ENCODE measurements at regions not wholly inside any gene's neighbourhood (a gene's known extent, or its start where the extent isn't known, plus 50 kb on each side); places are given as distances from the start of the nearest gene placed in this dataset.

DNA sequence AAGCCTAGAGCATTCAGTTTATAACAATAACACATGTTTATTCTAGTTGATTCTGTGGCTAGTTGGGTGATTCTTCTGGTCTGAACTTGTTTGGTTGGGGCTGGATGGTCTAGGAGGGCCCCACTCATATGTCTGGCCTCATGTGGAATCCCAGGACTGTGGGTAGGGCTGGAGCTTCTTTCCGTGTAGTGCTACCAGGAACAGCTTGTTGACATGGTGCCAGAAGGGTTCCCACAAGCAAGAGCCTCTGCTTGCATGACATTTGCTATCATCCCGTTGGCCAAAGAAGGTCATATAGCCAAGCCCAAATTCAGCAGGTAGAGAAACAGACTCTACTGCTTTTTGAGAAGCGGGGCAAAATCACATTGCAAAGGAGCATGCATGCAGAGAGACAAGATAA, 67.6 kb upstream of the PPP2R5A start:
- no peak overlapping the region for H2BK20ac ChIP-seq (ENCODE audit: low read depth, low read length)
- no peak overlapping the region for H4K8ac ChIP-seq (ENCODE audit: low read depth in 2 of 2, low read length in 2 of 2)
- no peak overlapping the region for H3K4ac ChIP-seq (ENCODE audit: low read depth, low read length)
- no peak for ATAC-seq (ENCODE audit: low read depth)
- no peak for TF ChIP-seq RCOR1 (IDR thresholded peaks at IDR 0.05; ENCODE audit: insufficient replicate concordance, low read length)
- peaks cover 8% of the 10 kb centered on the region for H3K4me1 ChIP-seq (ENCODE audit: control insufficient read depth, insufficient read depth, low read length)
- no peak overlapping the region for H2AFZ ChIP-seq (replicated peaks; ENCODE audit: low read length, poor library complexity)
- no peak overlapping the region for H3K23ac ChIP-seq (ENCODE audit: low read depth, low read length)
- WGBS, 2 experiments (ENCODE audit: extremely low coverage in 2 of 2, insufficient read length in 1 of 2): no CpG with 5 or more reads among the region's 3 CpGs
- H3K9me3 ChIP-seq (ENCODE audit: control insufficient read depth, insufficient read depth, low read length): no peaks in the 10 kb centered on the region
- no peak for DNase-seq
- H3K4me2 ChIP-seq (ENCODE audit: low read depth, low read length): no peak overlapping the region
- H4K91ac ChIP-seq (ENCODE audit: insufficient read depth, low read depth, low read length): no peak overlapping the region
- H3K9ac ChIP-seq (ENCODE audit: low read depth, low read length): no peak overlapping the region
- H3K4me3 ChIP-seq (ENCODE audit: insufficient read depth, low read depth, low read length): no peak overlapping the region
- no TSS peak for BruUV-seq (replicated peaks)
- intact Hi-C loops (cut with micrococcal nuclease): loop anchor here (2.0 kb wide), 1 partner anchor 69 kb away; no protein-coding TSS in a partner anchor
- H4K20me1 ChIP-seq (ENCODE audit: insufficient read depth, low read length): no peaks in the 10 kb centered on the region
- no peak overlapping the region for H3K56ac ChIP-seq (ENCODE audit: extremely low read depth, insufficient read depth, low read length)
- no peak overlapping the region for H2AK9ac ChIP-seq (replicated peaks; ENCODE audit: low read depth, low read length, poor library complexity)
- POLR2A ChIA-PET (ENCODE audit: unreplicated experiment): no interaction called here
- no peak overlapping the region for H2BK120ac ChIP-seq (ENCODE audit: low read depth, low read length)
- peaks cover 7% of the 10 kb centered on the region; the same call in 1 of the 2 replicates for H3K9me1 ChIP-seq (ENCODE audit: insufficient read depth, low read length)
- CTCF ChIA-PET: interaction anchor here (0.6 kb wide), 1 partner anchor 317 kb away, joined by 4 read pairs; no protein-coding TSS in a partner anchor
- in situ Hi-C loops (cut with MboI; ENCODE audit: low sequenced_read_pairs): no loop called here
- no peak overlapping the region for H3K14ac ChIP-seq (replicated peaks; ENCODE audit: low read depth, low read length)
- no peak overlapping the region for H3K18ac ChIP-seq (ENCODE audit: low read depth, low read length)
- no peak overlapping the region for H3K27ac ChIP-seq (ENCODE audit: insufficient read depth, low read length)
- dilution Hi-C loops (cut with HindIII; ENCODE audit: low sequenced_read_pairs, unreplicated experiment): no loop called here
- H3K36me3 ChIP-seq (ENCODE audit: control insufficient read depth, insufficient read depth, low read length): no peaks in the 10 kb centered on the region
- no peak overlapping the region for H2BK15ac ChIP-seq (ENCODE audit: low read depth, low read length)
- H4K5ac ChIP-seq (ENCODE audit: low read depth, low read length): no peak overlapping the region
- 0 out of 2 replicates have a peak overlapping the region, but pooled peaks have one; percentile 15 for H2AK5ac ChIP-seq (ENCODE audit: low read depth, low read length)
- H3K79me1 ChIP-seq (ENCODE audit: low read depth in 1 of 2, low read length in 2 of 2): no peaks in the 10 kb centered on the region
- H2BK5ac ChIP-seq (ENCODE audit: low read depth, low read length, poor library complexity, severe bottlenecking): no peak overlapping the region
- H3K27me3 ChIP-seq (ENCODE audit: control insufficient read depth, insufficient read depth, low read length): no peaks in the 10 kb centered on the region
